ENCODE measurements at regions not wholly inside any gene's neighbourhood (a gene's known extent, or its start where the extent isn't known, plus 50 kb on each side); places are given as distances from the start of the nearest gene placed in this dataset.

- DNase-seq: no peak
These were observed 482.2 kb upstream of the CELF4 start for GRCh38 chr18:38047820-38048219.

GRCh38 chr18:38046651-38047050, 481.1 kb upstream of the CELF4 start:
- DNase-seq: peak; percentile 6

GRCh38 chr18:38045845-38046244, 480.2 kb upstream of the CELF4 start:
- no peak for DNase-seq

- DNase-seq: no peak
These were observed 476.8 kb upstream of the CELF4 start for GRCh38 chr18:38042211-38042890.

- no peak for DNase-seq
These were observed 472.6 kb upstream of the CELF4 start for GRCh38 chr18:38038242-38038641.

GRCh38 chr18:38035193-38035592, 469.6 kb upstream of the CELF4 start:
- DNase-seq: no peak

GRCh38 chr18:38033282-38033681, 467.7 kb upstream of the CELF4 start:
- DNase-seq: no peak

GRCh38 chr18:38032516-38032915, 466.9 kb upstream of the CELF4 start:
- no peak for DNase-seq

- no peak for DNase-seq
These were observed 463.3 kb upstream of the CELF4 start for GRCh38 chr18:38028946-38029345.

- DNase-seq: no peak
These were observed 459.9 kb upstream of the CELF4 start for GRCh38 chr18:38025433-38026038.

GRCh38 chr18:38023871-38024270, 458.3 kb upstream of the CELF4 start:
- DNase-seq: no peak

- no peak for DNase-seq
These were observed 456.6 kb upstream of the CELF4 start for GRCh38 chr18:38022234-38022633.

GRCh38 chr18:38019292-38019691, 453.7 kb upstream of the CELF4 start:
- DNase-seq: no peak

- no peak for DNase-seq
These were observed 445.6 kb upstream of the CELF4 start for GRCh38 chr18:38010971-38011857.

GRCh38 chr18:38010037-38010436, 444.4 kb upstream of the CELF4 start:
- DNase-seq: no peak

GRCh38 chr18:38009320-38009719, 443.7 kb upstream of the CELF4 start:
- no peak for DNase-seq

GRCh38 chr18:38007676-38008330, 442.2 kb upstream of the CELF4 start:
- no peak for DNase-seq

- no peak for DNase-seq
These were observed 441.4 kb upstream of the CELF4 start for GRCh38 chr18:38007026-38007425.

GRCh38 chr18:38006541-38006940, 440.9 kb upstream of the CELF4 start:
- DNase-seq: no peak

- DNase-seq: no peak
These were observed 432.1 kb upstream of the CELF4 start for GRCh38 chr18:37997695-37998094.

- DNase-seq: no peak
These were observed 422.3 kb upstream of the CELF4 start for GRCh38 chr18:37987901-37988300.

GRCh38 chr18:37986665-37987064, 421.1 kb upstream of the CELF4 start:
- no peak for DNase-seq

GRCh38 chr18:37985126-37985525, 419.5 kb upstream of the CELF4 start:
- no peak for DNase-seq
